Heart left ventricle (tissue), 13 donors: ENCODE measurements at regions not wholly inside any gene's neighbourhood (a gene's known extent, or its start where the extent isn't known, plus 50 kb on each side); places are given as distances from the start of the nearest gene placed in this dataset.
"Not testable (repeated sequence)": the region's sequence is repeated elsewhere in the genome, so short reads cannot be mapped to it uniquely, and the experiment has no call there.

Experiments used
- POLR2A ChIP-seq, 2 donors: fragments of 450-650 bp; IDR thresholded peaks; one replicate each; pipeline ENCODE4 v1.6.1; 2017; ENCODE audit warnings: antibody characterized with exemption in 2 of 2, mild to moderate bottlenecking in 2 of 2, moderate library complexity in 2 of 2
- TF ChIP-seq, protein P1 (sequence below), 12 donors: fragments of 200-600 bp; sonication (generic) in 4 of 12; IDR thresholded peaks; one replicate each; pipeline versions ENCODE4 v1.5.0 to v1.8.0; 2018 to 2022; ENCODE audit warnings: antibody characterized with exemption in 12 of 12, mild to moderate bottlenecking in 5 of 12
- donor health status: ischemic (EF 13 %, LVEDD 7.1; RV severe dilation, severe dysfunction).
- donor health status: DM: no; HTN: yes; CAD: no.
- donor health status: DM: no; HTN: no; CAD: no.
- donor health status: ischemic (EF 25% LVEDD 6.9; RV normal size, moderate dysfunction).
- donor health status: ischemic (EF 25% LVEDD 5.7; RV mildly dilated, moderate dysfunction).
- donor health status: ischemic (EF 35%, LVEDD 5.7; RV mildly dilated, moderate dysfunction).
- donor health status: nonischemic (EF 11% LVEDD 7.7; RV severe dilation, severe dysfunction).
- donor health status: DM: yes; HTN: yes; CAD: no.
- donor health status: PGD.
- donor health status: ischemic (EF 29% LVEDD 5.4; RV normal size, mild dysfunction).
- donor health status: nonischemic (EF 23%, LVEDD 6.1; RV moderate dilation, normal function).

DNA sequence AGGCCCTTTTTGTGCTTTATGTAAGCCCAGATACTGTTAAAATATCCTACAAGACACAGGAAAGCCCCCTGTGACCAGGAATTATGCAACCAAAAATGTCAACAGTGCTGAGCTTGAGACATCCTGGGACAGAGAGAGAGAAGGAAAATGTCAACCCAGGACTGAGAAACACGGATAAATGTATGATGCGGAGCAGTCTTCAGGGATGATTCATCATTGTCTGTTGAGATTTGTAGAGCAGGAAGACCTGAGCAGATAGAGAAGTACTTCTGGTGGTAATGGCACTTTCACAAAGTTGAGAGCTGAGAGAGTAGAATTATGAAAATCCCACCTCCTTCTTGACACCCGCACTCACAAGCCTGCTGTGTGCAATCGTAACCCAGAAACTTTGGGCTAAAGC, 330.1 kb upstream of the FRG1 start:
- TF ChIP-seq, protein P1, sequence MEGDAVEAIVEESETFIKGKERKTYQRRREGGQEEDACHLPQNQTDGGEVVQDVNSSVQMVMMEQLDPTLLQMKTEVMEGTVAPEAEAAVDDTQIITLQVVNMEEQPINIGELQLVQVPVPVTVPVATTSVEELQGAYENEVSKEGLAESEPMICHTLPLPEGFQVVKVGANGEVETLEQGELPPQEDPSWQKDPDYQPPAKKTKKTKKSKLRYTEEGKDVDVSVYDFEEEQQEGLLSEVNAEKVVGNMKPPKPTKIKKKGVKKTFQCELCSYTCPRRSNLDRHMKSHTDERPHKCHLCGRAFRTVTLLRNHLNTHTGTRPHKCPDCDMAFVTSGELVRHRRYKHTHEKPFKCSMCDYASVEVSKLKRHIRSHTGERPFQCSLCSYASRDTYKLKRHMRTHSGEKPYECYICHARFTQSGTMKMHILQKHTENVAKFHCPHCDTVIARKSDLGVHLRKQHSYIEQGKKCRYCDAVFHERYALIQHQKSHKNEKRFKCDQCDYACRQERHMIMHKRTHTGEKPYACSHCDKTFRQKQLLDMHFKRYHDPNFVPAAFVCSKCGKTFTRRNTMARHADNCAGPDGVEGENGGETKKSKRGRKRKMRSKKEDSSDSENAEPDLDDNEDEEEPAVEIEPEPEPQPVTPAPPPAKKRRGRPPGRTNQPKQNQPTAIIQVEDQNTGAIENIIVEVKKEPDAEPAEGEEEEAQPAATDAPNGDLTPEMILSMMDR (IDR thresholded peaks at IDR 0.05) = not testable (repeated sequence)
- not testable (repeated sequence) for TF ChIP-seq POLR2A (IDR thresholded peaks at IDR 0.05)
